Fibroblast of lung (primary cell): ENCODE measurements at regions not wholly inside any gene's neighbourhood (a gene's known extent, or its start where the extent isn't known, plus 50 kb on each side); places are given as distances from the start of the nearest gene placed in this dataset.

Source experiments
- DNase-seq, 2 donors: peaks; one replicate each; pipeline versions ENCODE4 v3.0.0 to v3.0.0-alpha.2; 2010; ENCODE audit warnings: low read depth in 2 of 2
- H2AFZ ChIP-seq: 2 replicates; pipeline ENCODE4 v1.5.1; 2012; ENCODE audit warnings: low read length, control low read depth, inconsistent platforms
- H3K27ac ChIP-seq: 2 replicates; pipeline ENCODE4 v1.5.1; 2011; ENCODE audit warnings: low read length, control low read depth; ENCODE audit not compliant: insufficient read depth
- H3K27me3 ChIP-seq: 2 replicates; pipeline ENCODE4 v1.5.1; 2011; ENCODE audit warnings: mild to moderate bottlenecking, low read length; ENCODE audit not compliant: control insufficient read depth, insufficient read depth
- H3K36me3 ChIP-seq: 2 replicates; pipeline ENCODE4 v1.5.1; 2011; ENCODE audit warnings: low read length; ENCODE audit not compliant: control insufficient read depth, insufficient read depth
- H3K4me1 ChIP-seq: 2 replicates; pipeline ENCODE4 v1.5.1; 2011; ENCODE audit warnings: low read length; ENCODE audit not compliant: control insufficient read depth, insufficient read depth; ENCODE audit errors: extremely low read depth
- H3K4me2 ChIP-seq: 2 replicates; pipeline ENCODE4 v1.5.1; 2011; ENCODE audit warnings: low read length, control low read depth; ENCODE audit not compliant: insufficient read depth; ENCODE audit errors: extremely low read depth
- H3K4me3 ChIP-seq, 4 experiments: fragments of 200-600 bp in 1 of 4; sonication (generic) in 1 of 4; replicated peaks in 1 of 4; 2 replicates each; pipeline ENCODE4 v1.5.1; 2011 to 2016; ENCODE audit warnings: low read length in 4 of 4, low read depth in 3 of 4, mild to moderate bottlenecking in 3 of 4, control low read depth in 2 of 4, inconsistent platforms in 1 of 4, mixed read lengths in 1 of 4; ENCODE audit not compliant: insufficient read depth in 1 of 4; ENCODE audit errors: control extremely low read depth in 1 of 4
- H3K79me2 ChIP-seq: 2 replicates; pipeline ENCODE4 v1.5.1; 2012; ENCODE audit warnings: mild to moderate bottlenecking, low read length, inconsistent platforms; ENCODE audit not compliant: control insufficient read depth, insufficient read depth
- H3K9ac ChIP-seq: 2 replicates; pipeline ENCODE4 v1.5.1; 2011; ENCODE audit warnings: mild to moderate bottlenecking, low read length, control low read depth; ENCODE audit not compliant: insufficient read depth
- H3K9me3 ChIP-seq: 2 replicates; pipeline ENCODE4 v1.5.1; 2012; ENCODE audit warnings: low read depth, low read length; ENCODE audit not compliant: control insufficient read depth, insufficient read depth
- H4K20me1 ChIP-seq: 2 replicates; pipeline ENCODE4 v1.5.1; 2011; ENCODE audit warnings: low read length; ENCODE audit not compliant: control insufficient read depth, insufficient read depth; ENCODE audit errors: extremely low read depth
- CTCF ChIP-seq, 2 donors: IDR thresholded peaks in 1 of 2; conservative IDR thresholded peaks in 1 of 2; 1 replicate in 1 of 2; 2 replicates in 1 of 2; pipeline ENCODE4 v1.5.1; 2011 to 2012; ENCODE audit warnings: low read length in 2 of 2, control low read depth in 1 of 2, inconsistent platforms in 1 of 2, low read depth in 1 of 2, mild to moderate bottlenecking in 1 of 2
- EZH2 ChIP-seq: IDR thresholded peaks from 2 replicates; pipeline ENCODE4 v1.5.1; 2012; ENCODE audit warnings: low read length, control low read depth, mild to moderate bottlenecking; ENCODE audit errors: missing control alignments

- H3K36me3 ChIP-seq: no peaks in the 10 kb centered on the region
- H2AFZ ChIP-seq: no peak overlapping the region
Observed at GRCh38 chr9:108217431-108218349, 638.1 kb downstream of the ACTL7B start.

GRCh38 chr9:108213511-108213910, 642.3 kb downstream of the ACTL7B start:
- no peaks in the 10 kb centered on the region for H3K9me3 ChIP-seq
- no peaks in the 10 kb centered on the region for H3K79me2 ChIP-seq
- no peaks in the 10 kb centered on the region for H3K27me3 ChIP-seq
- H3K4me3 ChIP-seq: no peak overlapping the region
- no peak overlapping the region for H2AFZ ChIP-seq
- no peak for DNase-seq
- no peaks in the 10 kb centered on the region for H3K36me3 ChIP-seq
- H3K9ac ChIP-seq: no peak overlapping the region
- H3K27ac ChIP-seq: no peak overlapping the region
- H3K4me1 ChIP-seq: no peaks in the 10 kb centered on the region
- H3K4me2 ChIP-seq: no peak overlapping the region
- TF ChIP-seq CTCF (conservative IDR thresholded peaks at IDR 0.05 in 1 of 2, IDR thresholded peaks at IDR 0.05 in 1 of 2; ENCODE audit: low read depth in 1 of 2, low read length in 2 of 2): no peak
- TF ChIP-seq EZH2: no peak
- no peaks in the 10 kb centered on the region for H4K20me1 ChIP-seq

More at GRCh38 chr9:108217431-108218349, 638.1 kb downstream of the ACTL7B start:
- H3K4me1 ChIP-seq: no peaks in the 10 kb centered on the region
- H3K4me3 ChIP-seq: no peak overlapping the region
- H3K9ac ChIP-seq: no peak overlapping the region
- H3K9me3 ChIP-seq: no peaks in the 10 kb centered on the region
- peak in 1 of 2 donors; percentile 96 for DNase-seq
- no peaks in the 10 kb centered on the region for H3K27me3 ChIP-seq
- no peaks in the 10 kb centered on the region for H3K79me2 ChIP-seq
- no peak overlapping the region for H3K27ac ChIP-seq
- no peak overlapping the region for H3K4me2 ChIP-seq
- TF ChIP-seq EZH2 (no peak), CTCF (conservative IDR thresholded peaks at IDR 0.05 in 1 of 2, IDR thresholded peaks at IDR 0.05 in 1 of 2; ENCODE audit: low read depth in 1 of 2, low read length in 2 of 2) (no peak)
- H4K20me1 ChIP-seq: no peaks in the 10 kb centered on the region

GRCh38 chr9:108212184-108212583, 643.6 kb downstream of the ACTL7B start:
- Histone ChIP-seq H3K9ac (no peak overlapping the region), H3K4me3 (no peak overlapping the region), H3K4me2 (no peak overlapping the region), H3K4me1 (peaks cover 3% of the 10 kb centered on the region), H2AFZ (no peak overlapping the region), H3K9me3 (no peaks in the 10 kb centered on the region), H3K79me2 (no peaks in the 10 kb centered on the region), H3K27ac (no peak overlapping the region), H3K36me3 (no peaks in the 10 kb centered on the region), H4K20me1 (no peaks in the 10 kb centered on the region), H3K27me3 (no peaks in the 10 kb centered on the region)
- no peak for DNase-seq
- TF ChIP-seq CTCF (conservative IDR thresholded peaks at IDR 0.05 in 1 of 2, IDR thresholded peaks at IDR 0.05 in 1 of 2; ENCODE audit: low read depth in 1 of 2, low read length in 2 of 2) (no peak), EZH2 (no peak)
